Activated CD4-positive, alpha-beta T cell treated with anti-CD3 and anti-CD28 coated beads, Interleukin-2, amount 50 U/mL, for 4 hours (primary cell): ENCODE measurements at regions not wholly inside any gene's neighbourhood (a gene's known extent, or its start where the extent isn't known, plus 50 kb on each side); places are given as distances from the start of the nearest gene placed in this dataset.
"Not testable (repeated sequence)": the region's sequence is repeated elsewhere in the genome, so short reads cannot be mapped to it uniquely, and the experiment has no call there.

Source experiments
- DNase-seq, 2 experiments: peaks; one replicate each; pipeline ENCODE4 v3.0.0-alpha.2; 2020

- DNase-seq: no peak
Observed at GRCh38 chr2:58350484-58350883, 109.4 kb upstream of the FANCL start.

- DNase-seq: no peak
Observed at GRCh38 chr2:58347810-58348209, 106.7 kb upstream of the FANCL start.

GRCh38 chr2:58341047-58341446 is 99.9 kb upstream of the FANCL start:
- no peak for DNase-seq

GRCh38 chr2:58339548-58340243 is 98.6 kb upstream of the FANCL start:
- DNase-seq: no peak

- DNase-seq: no peak
Observed at GRCh38 chr2:58336416-58336815, 95.3 kb upstream of the FANCL start.

GRCh38 chr2:58334414-58334813 is 93.3 kb upstream of the FANCL start:
- DNase-seq: no peak

GRCh38 chr2:58325296-58325895 is 84.3 kb upstream of the FANCL start:
- DNase-seq: not testable (repeated sequence)

GRCh38 chr2:58319481-58319880 is 78.4 kb upstream of the FANCL start:
- DNase-seq: no peak

GRCh38 chr2:58318949-58319348 is 77.8 kb upstream of the FANCL start:
- DNase-seq: not testable (repeated sequence)

- DNase-seq: no peak
Observed at GRCh38 chr2:58313926-58314325, 72.8 kb upstream of the FANCL start.

- no peak for DNase-seq
Observed at GRCh38 chr2:58308435-58308834, 67.3 kb upstream of the FANCL start.

GRCh38 chr2:58304843-58305242 is 63.7 kb upstream of the FANCL start:
- no peak for DNase-seq

- DNase-seq: no peak
Observed at GRCh38 chr2:58299123-58299522, 58.0 kb upstream of the FANCL start.

GRCh38 chr2:58293056-58293455 is 51.9 kb upstream of the FANCL start:
- no peak for DNase-seq

GRCh38 chr2:58291726-58292438 is 50.8 kb upstream of the FANCL start:
- DNase-seq: no peak
